GM19328 (cell line): ENCODE measurements at regions not wholly inside any gene's neighbourhood (a gene's known extent, or its start where the extent isn't known, plus 50 kb on each side); places are given as distances from the start of the nearest gene placed in this dataset.

Source experiments
- ATAC-seq: cut with Tn5 transposase; IDR thresholded peaks from one replicate; pipeline ENCODE4 v1.9.1; 2021; ENCODE audit warnings: mild to moderate bottlenecking, moderate library complexity; ENCODE audit not compliant: unreplicated experiment

DNA sequence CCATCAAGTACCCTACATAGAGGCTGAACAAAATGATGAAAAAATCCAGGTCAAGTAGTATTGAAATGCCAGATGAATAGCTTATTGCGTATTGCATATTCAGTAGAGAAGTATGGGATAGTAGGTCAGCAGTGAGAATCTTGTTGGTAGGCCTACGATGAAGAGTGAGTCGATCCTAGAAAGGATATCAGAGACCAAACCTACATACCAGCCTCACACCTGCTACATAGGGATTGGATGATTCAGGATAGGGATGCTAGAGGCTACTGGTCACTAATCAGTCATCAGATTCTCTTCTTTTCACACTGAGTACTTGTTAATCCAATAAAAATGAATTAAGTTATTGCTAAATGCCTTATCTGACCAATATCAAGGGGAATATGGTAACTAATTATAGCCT lies 274.5 kb downstream of the DSEL start:
- no peak for ATAC-seq

DNA sequence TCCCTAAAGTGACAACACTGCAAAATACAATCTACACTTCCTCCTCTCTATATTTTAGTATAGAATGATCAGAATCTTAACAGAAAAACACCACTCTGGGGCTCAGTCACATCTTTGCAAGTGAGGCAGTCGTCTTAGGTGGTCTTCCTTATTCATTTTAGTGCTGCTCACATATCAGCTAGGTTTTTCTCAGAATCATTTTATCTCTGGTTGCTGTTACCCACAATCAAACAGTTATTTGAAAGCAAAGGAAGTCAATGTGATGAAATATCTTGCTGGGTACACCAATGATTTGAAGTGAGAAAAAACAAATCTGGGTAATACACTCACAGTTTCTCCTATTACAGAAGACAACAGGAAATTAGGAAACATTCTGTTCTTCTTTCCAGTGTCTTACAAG lies 275.2 kb downstream of the DSEL start:
- no peak for ATAC-seq

DNA sequence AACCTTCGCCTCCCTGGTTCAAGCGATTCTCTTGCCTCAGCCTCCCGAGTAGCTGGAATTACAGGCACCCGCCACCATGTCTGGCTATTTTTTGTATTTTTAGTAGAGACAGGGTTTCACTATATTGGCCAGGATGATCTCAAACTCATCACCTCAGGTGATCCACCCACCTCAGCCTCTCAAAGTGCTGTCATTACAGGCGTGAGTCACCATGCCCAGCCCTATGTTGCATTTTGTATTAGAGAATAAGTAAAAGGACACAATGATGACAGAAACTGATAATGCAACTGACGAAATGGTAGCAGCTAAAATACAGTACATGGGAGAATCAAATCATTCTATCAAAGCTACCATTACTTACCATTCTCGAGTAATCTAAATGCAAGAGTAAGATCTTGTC lies 276.7 kb downstream of the DSEL start:
- ATAC-seq = no peak

DNA sequence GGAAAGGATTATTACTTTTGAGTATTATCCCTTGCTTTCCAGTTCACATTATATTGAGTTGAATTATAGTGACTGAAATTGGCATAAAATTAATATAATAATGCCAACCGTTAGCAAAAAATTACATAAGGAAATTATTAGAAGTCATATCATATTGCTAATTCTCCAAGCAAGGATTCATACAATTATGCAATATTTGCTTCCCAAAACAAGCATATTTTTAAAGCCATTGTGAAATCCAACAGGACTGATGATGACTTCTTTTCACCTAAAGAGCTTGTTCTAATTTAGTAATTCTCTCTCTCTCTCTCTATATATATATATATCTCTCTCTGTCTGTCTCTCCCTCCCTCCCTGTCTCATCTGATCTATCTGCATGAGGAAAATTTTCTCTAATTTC lies 283.5 kb downstream of the DSEL start:
- no peak for ATAC-seq

DNA sequence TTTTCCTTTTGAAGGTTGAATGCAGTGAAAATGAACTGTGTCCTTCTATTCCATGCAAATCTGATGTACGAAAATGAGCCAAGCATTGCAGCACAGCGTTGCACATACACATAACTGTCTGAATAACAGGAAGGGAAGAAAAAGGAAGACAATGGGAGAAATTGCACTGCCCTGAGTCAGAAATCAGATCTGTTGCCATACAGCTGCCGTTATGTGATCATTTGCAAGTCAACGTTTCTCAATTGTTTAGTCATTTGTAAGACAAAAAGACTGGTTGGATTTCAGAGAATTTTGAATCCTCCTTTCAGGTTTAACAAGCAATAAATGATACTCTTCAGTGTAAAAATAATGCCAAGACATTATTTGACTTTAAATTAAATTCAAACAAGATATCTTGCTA lies 284.1 kb downstream of the DSEL start:
- no peak for ATAC-seq

DNA sequence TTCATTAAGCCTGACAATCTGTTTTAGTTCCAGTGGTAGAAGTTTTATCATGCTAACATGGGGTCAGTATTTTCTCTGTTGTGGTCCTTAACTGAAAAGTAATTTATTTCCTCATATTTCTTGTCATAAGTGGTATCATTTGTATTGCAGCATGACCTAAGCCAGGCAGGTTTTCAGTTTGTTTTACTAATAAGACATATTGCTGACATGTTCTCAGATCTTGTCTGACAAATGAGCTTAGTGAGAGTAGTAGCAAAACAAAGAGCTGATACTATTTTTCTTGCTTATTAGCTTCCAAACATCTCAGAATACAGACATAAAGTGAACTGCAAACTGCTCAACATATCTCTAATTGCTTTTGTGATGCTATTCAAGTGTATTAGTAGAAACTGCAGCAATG lies 293.6 kb downstream of the DSEL start:
- no peak for ATAC-seq

DNA sequence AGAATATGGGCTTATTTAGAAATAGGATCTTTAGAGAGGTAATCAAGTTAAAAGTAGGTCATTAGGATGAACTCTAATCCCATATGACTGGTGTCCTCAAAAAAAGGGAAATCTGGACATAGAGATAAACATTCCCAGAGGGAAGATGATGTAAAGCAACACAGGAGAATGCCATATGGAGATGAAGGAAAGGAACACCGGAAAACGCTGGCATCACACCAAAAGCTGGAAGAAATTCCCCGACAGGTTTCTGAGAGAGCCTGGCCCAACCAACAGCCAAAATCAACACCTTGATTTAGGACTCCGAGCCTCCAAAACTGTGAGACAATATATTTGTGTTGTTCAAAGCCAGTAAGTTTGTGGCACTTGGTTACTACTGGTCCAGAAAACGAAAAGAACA lies 296.7 kb downstream of the DSEL start:
- ATAC-seq = no peak

DNA sequence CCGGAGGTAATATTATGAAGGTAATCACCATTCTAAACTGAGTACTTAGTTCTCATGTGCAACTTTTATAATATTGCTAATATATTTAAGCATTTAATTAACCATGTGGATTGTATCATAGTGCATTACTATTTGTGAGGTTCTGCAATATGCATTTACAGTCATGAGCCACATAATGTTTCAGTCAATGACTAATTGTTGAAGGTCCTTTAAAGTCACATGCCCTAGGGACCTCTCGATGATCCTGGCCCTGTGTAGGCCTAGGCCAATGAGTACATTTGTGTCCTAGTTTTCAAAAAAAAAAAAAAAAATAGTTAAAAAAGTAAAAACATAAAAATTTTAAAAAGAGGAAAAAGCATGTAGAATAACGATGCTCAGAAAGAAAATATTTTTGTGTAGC lies 298.0 kb downstream of the DSEL start:
- ATAC-seq = no peak

DNA sequence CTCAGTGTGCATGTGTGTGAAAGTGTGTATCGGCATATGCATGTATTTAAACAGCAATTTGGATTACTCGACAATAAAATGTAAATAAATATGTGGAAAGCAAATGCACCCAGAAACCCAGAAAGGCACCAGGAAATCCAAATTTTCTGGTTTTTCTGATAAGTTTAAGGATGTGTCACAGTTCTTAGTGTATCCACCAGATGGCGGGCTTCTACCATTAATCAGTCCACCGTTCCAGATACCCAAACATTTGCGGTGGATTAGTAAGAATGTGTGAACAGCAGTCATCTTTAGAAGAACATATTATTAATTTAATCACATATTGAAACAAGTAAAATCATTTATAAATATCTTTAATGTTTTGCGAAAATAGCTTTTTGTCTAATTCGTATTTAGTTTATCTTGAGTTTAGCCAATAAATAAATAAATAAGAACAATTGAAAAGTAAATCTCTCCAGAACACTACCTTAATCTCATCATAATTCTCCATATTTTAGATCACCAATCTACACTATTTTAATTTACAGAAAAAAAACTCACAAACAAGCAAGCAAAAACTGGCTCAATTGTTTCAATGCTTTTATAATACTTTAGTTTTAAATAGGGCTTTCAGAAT lies 298.9 kb downstream of the DSEL start:
- ATAC-seq = peak; percentile 89

DNA sequence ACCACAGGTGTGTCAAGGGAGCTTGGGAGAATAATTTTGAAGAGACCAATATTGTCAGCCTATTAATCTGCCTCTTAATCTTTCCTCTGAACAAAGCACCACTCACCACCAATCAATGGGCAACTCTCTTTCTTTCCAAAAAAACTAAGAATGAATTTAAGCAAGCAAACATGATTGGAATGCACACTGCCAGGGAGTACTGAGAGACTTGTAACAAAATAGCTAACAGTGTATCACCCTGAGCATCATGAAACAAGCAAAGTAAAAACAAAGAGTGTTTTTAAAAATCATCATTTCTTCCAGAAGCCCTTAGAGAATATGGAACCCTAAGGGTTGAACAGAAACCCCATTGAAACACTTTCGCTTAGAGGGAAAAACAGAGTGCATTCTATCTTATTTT lies 299.7 kb downstream of the DSEL start:
- ATAC-seq = no peak

DNA sequence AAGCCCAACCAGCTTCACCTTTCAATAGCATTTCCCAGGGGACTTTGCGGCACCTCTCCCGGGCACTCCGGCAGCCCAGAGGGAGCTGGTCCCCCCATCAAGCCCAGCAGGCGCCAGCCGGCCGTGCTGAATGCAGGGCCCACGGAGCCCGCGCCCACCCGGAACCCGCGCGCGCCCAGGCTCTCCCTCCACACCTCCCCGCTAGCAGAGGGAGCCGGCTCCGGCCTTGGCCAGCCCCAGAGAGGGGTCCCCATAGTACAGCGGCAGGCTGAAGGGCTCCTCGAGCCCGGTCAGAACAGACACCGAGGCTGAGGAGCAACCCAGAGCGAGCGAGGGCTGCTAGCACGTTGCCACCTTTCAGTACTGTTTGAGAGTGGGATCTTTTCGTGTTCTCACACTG lies 300.8 kb downstream of the DSEL start:
- ATAC-seq = no peak

DNA sequence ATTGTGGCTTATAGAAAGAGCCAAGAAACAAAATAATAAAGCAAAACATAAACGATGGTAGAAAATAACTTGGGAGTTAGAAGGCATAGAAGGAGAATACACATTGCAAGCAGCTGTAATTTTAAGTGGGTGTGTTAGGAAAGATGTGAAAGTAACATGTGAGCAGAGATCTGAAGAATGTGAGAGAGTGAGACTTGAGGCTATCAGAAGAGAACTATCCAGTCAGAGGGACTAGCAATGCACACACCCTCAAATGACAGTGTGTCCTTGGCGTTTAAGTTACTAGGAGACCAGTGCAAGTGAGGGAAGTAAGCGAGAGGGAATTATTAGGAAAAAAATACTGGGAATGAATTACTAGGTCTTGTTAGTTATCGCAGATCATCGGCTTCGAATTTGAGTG lies 304.9 kb downstream of the DSEL start:
- no peak for ATAC-seq

DNA sequence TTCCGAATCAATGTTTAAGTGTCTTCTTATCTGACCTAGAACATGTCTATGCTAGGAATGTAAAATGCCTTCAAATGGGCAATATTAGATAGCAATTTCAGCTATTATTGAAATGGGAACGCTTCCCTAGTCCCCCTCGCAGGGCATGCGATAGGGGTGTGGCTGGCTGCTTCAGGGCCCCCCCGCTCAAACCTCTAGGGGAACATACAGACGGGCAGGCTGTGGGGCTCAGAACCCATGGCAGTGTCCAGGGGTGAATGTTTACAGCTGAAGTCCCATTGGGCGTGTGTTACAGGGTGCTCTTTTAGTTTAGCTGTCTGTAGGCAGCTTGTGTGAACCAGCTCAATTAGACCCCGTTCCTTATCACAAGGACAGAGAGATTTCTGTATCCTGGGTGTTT lies 315.9 kb downstream of the DSEL start:
- no peak for ATAC-seq

DNA sequence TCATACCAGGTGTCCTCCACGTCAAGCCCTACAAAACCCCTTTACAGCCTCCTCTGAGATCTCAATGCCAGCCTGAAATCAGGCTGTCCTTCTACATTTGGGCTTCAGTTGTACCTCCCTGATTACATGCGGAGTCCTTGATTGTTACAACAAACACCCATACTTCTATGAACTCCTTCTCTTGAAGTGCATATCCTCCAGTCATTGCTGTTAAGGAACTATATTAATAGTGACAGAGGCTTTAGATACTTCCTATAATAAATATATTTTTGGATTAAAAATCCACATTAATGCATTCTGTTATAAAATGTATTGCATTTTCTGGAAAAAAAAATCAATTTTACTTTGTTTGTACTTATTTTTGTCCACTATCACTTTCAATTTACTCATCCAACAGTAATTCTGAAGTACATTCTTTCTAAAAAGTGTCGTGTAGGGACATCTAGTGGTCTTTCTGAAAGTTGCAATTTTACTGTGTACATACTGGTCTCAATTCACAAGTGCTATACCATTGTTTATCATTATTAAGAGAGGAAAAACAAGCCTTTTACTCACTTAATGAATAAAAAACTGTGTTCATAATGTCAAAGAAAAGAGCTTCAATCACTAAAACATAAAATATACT lies 316.4 kb downstream of the DSEL start:
- ATAC-seq = peak; percentile 93

DNA sequence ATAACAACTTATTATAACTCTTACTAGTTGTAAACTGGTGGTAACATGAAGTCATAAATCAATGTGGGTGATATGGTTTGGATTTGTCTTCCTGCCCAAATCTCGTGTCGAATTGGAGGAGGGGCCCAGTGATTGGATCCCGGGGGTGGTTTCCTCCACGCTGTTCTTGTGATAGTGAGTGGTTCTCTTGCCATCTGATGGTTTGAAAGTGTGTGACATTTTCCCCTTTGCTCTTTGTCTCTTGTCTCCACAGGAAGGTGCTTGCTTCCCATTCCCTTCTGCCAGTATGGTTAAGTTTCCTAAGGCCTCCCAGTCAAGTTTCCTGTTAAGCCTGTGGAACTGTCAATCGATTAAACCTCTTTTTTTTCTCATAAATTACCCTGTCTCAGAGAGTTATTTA lies 321.6 kb downstream of the DSEL start:
- no peak for ATAC-seq

DNA sequence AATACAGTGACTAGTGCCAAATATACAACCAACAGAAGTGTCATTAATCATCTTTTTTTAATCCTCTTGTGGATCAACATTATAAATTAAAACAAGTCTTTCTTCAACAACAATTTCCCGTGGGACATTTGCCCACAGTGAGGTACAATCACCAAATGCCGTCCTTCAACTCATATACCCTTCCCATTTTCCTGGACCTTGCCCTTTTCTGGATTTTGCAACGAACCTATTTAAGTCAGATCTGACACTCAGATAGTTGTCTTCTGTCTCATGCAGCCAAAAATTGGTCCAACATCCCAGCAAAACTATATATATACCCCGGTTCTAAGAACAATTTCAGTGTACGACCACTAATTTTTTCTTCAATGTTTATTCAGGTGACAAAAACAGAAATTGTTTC lies 324.0 kb downstream of the DSEL start:
- no peak for ATAC-seq

DNA sequence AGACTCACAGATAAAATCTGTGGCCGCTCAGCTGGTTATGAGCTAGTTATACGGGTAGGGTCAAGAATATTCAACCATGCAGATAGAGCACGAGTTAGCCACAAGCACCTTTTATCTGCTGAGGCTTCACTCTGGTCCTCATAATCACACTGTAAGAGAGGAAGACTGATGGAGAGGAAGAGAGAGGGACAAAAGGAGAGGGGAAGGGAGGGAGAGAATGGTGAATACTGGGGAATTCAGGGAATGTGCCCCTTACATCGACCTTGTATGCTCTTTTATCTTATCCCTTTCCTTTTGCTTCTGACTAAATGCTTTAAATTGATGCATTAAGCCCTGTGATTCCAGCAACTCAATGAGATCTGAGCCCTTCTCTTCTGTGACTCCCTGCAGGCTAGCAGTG lies 333.1 kb downstream of the DSEL start:
- ATAC-seq = no peak

DNA sequence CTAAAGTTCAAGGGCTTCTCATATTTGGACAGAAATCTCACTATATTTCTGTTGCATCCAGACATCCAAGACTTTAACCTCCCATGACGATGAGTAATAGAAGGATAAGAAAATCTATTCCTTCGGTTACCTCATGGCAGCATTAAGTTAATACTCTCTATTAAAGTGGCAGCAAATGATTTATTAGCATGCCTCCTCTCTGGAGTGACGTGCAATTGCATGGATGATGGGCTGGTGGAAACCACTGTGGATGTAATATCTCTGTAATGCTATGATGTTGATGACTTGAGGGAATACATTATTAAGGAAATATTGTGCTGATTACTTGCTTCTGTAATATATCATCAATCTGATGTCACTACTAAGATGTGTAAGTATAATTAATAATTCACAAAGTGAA lies 336.8 kb downstream of the DSEL start:
- no peak for ATAC-seq

DNA sequence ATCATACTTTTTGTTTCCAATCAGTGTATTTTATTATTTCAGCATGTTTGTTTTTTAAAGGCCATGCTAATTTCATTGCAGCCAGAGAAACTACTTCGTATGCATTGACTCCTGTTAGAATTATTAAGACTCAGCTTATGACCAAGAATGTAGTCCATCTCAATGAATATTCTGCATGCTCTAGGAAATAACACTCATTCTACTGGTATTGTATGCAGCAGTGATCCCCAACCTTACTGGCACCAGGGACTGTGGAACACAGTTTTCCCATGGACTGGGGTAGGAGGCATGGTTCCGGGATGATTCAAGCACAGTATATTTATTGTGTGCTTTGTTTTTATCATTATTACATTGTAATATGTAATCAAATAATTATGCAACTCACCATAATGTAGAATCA lies 356.9 kb downstream of the DSEL start:
- no peak for ATAC-seq

DNA sequence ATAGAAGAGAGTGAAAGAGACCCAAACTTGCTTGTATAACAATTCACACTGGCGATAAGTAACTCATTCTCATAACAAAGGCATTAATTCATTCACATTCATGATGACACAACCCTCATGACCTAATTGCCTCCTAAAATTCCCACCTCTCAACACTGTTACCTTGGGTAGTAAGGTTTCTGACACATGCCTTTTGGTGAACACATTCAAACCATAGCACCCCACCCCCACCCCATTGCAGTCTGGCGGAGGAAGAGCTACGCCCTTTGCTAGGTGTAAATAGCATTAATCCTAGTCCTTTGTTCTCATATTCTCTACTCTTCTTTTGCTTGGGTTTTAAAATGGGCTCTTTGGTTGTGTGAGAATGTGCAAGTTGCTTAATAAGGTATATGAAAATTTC lies 361.5 kb downstream of the DSEL start:
- no peak for ATAC-seq

DNA sequence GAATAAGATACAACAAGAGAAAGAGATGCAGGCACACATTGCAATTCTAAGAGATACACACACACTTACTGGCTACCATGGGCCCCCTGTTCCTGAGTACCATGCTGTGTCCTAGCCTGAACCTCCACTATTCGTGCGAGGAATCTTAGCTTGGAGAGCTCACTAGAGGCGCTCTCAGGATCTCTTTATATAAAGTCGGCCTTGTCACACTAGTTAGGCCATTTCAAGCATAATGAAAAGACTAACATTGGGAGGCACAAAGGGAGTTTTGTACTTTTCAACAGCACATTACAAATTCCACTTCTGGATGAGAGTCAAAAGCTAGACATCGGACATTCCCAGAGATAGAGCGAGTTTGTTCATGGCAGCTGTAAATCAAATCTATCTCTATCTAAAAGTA lies 365.2 kb downstream of the DSEL start:
- no peak for ATAC-seq

DNA sequence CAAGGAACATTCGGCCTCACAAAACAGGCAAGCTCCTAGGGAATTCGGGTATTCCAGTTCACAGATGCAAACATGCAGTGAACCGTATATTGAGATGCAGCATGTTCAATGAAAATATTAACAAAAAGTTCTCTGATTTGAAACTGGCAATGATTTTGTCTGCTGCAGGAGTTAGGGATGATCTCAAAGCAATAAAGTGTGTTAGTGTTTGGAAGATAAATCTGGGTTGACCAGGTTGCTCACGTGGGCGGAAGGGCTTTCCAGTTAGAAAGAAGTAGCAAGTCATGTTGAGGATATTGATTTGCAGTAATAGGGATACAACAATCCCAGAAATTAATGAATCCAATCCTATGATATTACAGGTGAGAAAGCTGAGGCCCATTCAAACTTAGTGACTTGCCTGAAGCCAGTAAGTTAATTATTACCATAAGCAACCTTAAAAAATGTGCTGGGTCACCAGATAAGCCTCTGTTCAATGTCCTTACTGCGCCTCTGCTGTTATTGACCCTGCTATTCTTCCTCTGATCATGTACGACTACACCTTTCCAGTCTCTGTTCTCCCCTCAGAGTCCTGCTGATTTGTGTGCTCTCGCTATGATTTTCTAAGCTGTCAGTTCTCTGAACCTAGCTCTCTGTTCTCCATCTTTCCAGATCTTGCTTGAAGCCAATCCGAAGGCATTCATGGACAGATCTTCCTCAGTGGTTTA lies 370.8 kb downstream of the DSEL start:
- ATAC-seq = no peak

DNA sequence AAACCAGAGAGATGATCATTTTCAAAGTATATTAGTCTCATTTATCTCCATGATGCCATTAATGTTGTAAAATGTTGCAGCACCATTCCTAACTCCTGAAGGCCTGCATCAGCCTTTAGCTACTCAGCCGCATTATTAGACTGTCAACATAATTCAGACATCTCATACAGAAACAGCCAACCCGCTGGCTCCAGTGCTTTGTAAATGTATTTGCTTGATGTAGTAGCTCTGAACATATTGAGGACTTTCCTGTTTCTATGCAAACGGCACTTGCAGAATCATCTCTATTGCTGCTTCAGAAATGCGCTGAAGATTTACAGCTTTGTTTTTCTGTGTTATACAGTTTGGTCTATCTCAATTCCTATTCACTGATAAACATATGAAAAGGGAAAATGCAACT lies 372.2 kb downstream of the DSEL start:
- no peak for ATAC-seq
